ENCODE measurements at regions not wholly inside any gene's neighbourhood (a gene's known extent, or its start where the extent isn't known, plus 50 kb on each side); places are given as distances from the start of the nearest gene placed in this dataset.

- DNase-seq, result no peak
Observed at GRCh38 chr3:130263708-130264107, 81.8 kb upstream of the COL6A5 start.

DNA sequence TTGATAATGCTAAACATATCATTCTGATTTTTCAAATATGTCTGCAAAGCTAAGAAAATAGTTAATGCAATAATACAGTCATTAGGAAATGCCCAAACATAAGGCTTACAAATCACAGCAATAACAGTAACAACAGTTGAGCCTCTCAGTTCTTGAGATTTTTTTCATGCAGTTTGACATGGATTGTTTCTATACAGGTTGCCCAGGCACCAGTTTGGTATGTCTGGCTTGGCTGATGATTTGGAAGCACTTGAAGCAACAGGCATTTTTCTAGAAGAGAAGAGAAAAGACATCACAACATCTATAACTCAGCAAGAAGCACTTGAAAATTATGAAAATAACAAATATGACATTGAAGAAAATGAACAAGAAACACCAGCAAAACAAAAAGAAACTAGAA lies 78.7 kb upstream of the COL6A5 start:
- DNase-seq, result no peak

GRCh38 chr3:130276203-130276803 lies 69.2 kb upstream of the COL6A5 start:
- DNase-seq, result no peak

DNA sequence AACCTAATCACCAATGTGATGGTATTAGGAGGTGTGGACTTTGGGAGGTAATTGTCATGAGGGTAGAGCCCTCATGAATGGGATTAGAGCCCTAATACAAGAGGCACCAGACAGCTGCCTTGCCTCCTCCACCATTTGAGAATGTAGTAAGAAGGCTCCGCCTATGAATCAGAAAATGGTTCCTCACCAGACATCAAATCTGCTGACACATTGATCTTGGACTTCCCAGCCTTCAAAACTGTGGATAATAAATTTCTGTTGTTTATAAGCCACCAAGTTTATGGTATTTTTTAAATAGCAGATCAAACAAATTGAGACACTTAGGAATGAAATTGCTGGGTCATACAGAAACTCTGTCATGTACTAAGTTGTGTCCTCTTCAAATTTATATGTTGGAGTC lies 56.8 kb upstream of the COL6A5 start:
- DNase-seq, result no peak

- DNase-seq, result no peak
Observed at GRCh38 chr3:130291148-130291547, 54.3 kb upstream of the COL6A5 start.

DNA sequence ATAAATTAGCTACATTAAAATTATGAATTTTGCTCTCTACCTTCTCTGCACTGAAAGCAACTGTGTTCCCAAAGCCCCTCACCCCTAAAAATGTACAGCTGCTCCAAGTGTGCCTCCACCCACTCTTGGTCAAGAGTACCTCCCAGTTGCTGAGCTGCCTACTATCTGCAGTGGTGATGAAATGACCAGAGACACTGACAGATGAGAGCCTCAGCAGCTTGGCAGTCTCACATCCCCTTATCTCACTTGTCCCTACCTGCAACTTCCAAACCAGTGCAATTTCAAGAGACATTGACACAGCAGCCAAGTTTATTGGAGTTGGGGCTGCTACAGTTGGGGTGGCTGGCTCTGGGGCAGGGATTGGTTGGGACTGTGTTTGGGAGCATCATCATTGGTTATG lies 52.2 kb upstream of the COL6A5 start:
- no peak for DNase-seq

All from activated CD8-positive, alpha-beta memory T cell treated with anti-CD3 and anti-CD28 coated beads for 24 hours (primary cell).